Neuronal stem cell (in vitro differentiated cells): ENCODE measurements at regions not wholly inside any gene's neighbourhood (a gene's known extent, or its start where the extent isn't known, plus 50 kb on each side); places are given as distances from the start of the nearest gene placed in this dataset.
"Not testable (repeated sequence)": the region's sequence is repeated elsewhere in the genome, so short reads cannot be mapped to it uniquely, and the experiment has no call there.

Source experiments
- DNase-seq: peaks from one replicate; pipeline ENCODE4 v3.0.0-alpha.2; 2013; ENCODE audit warnings: low spot score
- H2AFZ ChIP-seq: one replicate; pipeline ENCODE4 v1.6.1; 2013; ENCODE audit warnings: mild to moderate bottlenecking, low read length, inconsistent platforms
- H2AK5ac ChIP-seq: 2 replicates; pipeline ENCODE4 v1.6.1; 2013; ENCODE audit warnings: low read depth, mild to moderate bottlenecking, inconsistent platforms, low read length, moderate library complexity, mixed read lengths
- H2BK120ac ChIP-seq: 2 replicates; pipeline ENCODE4 v1.6.1; 2013; ENCODE audit warnings: low read depth, mild to moderate bottlenecking, inconsistent platforms, low read length, moderate library complexity, mixed read lengths
- H2BK12ac ChIP-seq: one replicate; pipeline ENCODE4 v1.6.1; 2013; ENCODE audit warnings: low read length, inconsistent platforms
- H2BK15ac ChIP-seq: 2 replicates; pipeline ENCODE4 v1.6.1; 2013; ENCODE audit warnings: mild to moderate bottlenecking, low read length, inconsistent platforms, mixed read lengths
- H2BK5ac ChIP-seq: one replicate; pipeline ENCODE4 v1.6.1; 2013; ENCODE audit warnings: inconsistent platforms, mild to moderate bottlenecking, low read length, moderate library complexity
- H3K14ac ChIP-seq: one replicate; pipeline ENCODE4 v1.6.1; 2013; ENCODE audit warnings: low read length, inconsistent platforms
- H3K18ac ChIP-seq: 2 replicates; pipeline ENCODE4 v1.6.1; 2013; ENCODE audit warnings: low read length, inconsistent platforms
- H3K23ac ChIP-seq: 2 replicates; pipeline ENCODE4 v1.6.1; 2013; ENCODE audit warnings: low read depth, mild to moderate bottlenecking, mixed read lengths, low read length, inconsistent platforms; ENCODE audit not compliant: poor library complexity
- H3K27ac ChIP-seq: replicated peaks from 3 replicates; pipeline ENCODE4 v1.5.1; 2013; ENCODE audit warnings: low read length, inconsistent platforms
- H3K27me3 ChIP-seq, 3 experiments: 2 replicates each; pipeline ENCODE4 v1.6.1; 2013; ENCODE audit warnings: low read length in 3 of 3, mild to moderate bottlenecking in 2 of 3, inconsistent platforms in 1 of 3, low read depth in 1 of 3, mixed read lengths in 1 of 3, moderate library complexity in 1 of 3; ENCODE audit not compliant: control insufficient read depth in 3 of 3, insufficient read depth in 3 of 3
- H3K36me3 ChIP-seq, 2 donors: replicated peaks in 1 of 2; 2 replicates each; pipeline ENCODE4 v1.6.1; 2013; ENCODE audit warnings: low read length in 2 of 2; ENCODE audit not compliant: control insufficient read depth in 2 of 2, insufficient read depth in 2 of 2
- H3K4ac ChIP-seq: 2 replicates; pipeline ENCODE4 v1.6.1; 2013; ENCODE audit warnings: inconsistent platforms, mild to moderate bottlenecking, low read length, moderate library complexity
- H3K4me1 ChIP-seq, 2 donors: 1 replicate in 1 of 2; 2 replicates in 1 of 2; pipeline ENCODE4 v1.6.1; 2013; ENCODE audit warnings: low read length in 2 of 2, low read depth in 1 of 2; ENCODE audit not compliant: control insufficient read depth in 2 of 2, insufficient read depth in 1 of 2
- H3K4me2 ChIP-seq: one replicate; pipeline ENCODE4 v1.6.1; 2013; ENCODE audit warnings: mild to moderate bottlenecking, low read length, inconsistent platforms; ENCODE audit not compliant: insufficient read depth, poor library complexity, severe bottlenecking
- H3K4me3 ChIP-seq, 2 donors: 2 replicates each; pipeline ENCODE4 v1.5.1; 2013; ENCODE audit warnings: low read length in 2 of 2, mild to moderate bottlenecking in 2 of 2, inconsistent platforms in 1 of 2, moderate library complexity in 1 of 2
- H3K79me1 ChIP-seq: one replicate; pipeline ENCODE4 v1.6.1; 2013; ENCODE audit warnings: low read depth, mild to moderate bottlenecking, inconsistent platforms, low read length, moderate library complexity
- H3K9ac ChIP-seq: one replicate; pipeline ENCODE4 v1.6.1; 2013; ENCODE audit warnings: mild to moderate bottlenecking, low read depth, low read length, inconsistent platforms; ENCODE audit not compliant: poor library complexity
- H3K9me3 ChIP-seq, 2 donors: replicated peaks in 1 of 2; 2 replicates each; pipeline versions ENCODE3 to v1.6.1; 2013; ENCODE audit warnings: low read length in 2 of 2, mild to moderate bottlenecking in 2 of 2, inconsistent platforms in 1 of 2, low read depth in 1 of 2, mixed read lengths in 1 of 2, moderate library complexity in 1 of 2; ENCODE audit not compliant: control insufficient read depth in 2 of 2, insufficient read depth in 1 of 2
- H4K8ac ChIP-seq: one replicate; pipeline ENCODE4 v1.6.1; 2013; ENCODE audit warnings: low read depth, mild to moderate bottlenecking, inconsistent platforms, low read length, moderate library complexity
- H4K91ac ChIP-seq: one replicate; pipeline ENCODE4 v1.6.1; 2013; ENCODE audit warnings: low read length, low read depth, mild to moderate bottlenecking, inconsistent platforms; ENCODE audit not compliant: poor library complexity
- WGBS, 2 donors: extraction: QIAGEN DNeasy Blood & Tissue Kit; methylation state at CpG; one replicate each; pipeline ENCODE4 v1.1.7; 2013; ENCODE audit warnings: missing lambda C conversion rate in 2 of 2, mixed read lengths in 1 of 2; ENCODE audit not compliant: insufficient read length in 2 of 2, insufficient replicate concordance in 1 of 2; ENCODE audit errors: extremely low coverage in 2 of 2; 5-methylcytosine and 5-hydroxymethylcytosine counted together

GRCh38 chr17:31611053-31611452, 219.6 kb downstream of the RAB11FIP4 start:
- not testable (repeated sequence) for H3K79me1 ChIP-seq, H3K27ac ChIP-seq, DNase-seq, H2AK5ac ChIP-seq, H3K14ac ChIP-seq, H3K9ac ChIP-seq, H2AFZ ChIP-seq, H3K9me3 ChIP-seq, H3K4me1 ChIP-seq, H3K4me2 ChIP-seq, H3K36me3 ChIP-seq, H2BK12ac ChIP-seq, H2BK15ac ChIP-seq, H4K91ac ChIP-seq, H3K23ac ChIP-seq, H2BK5ac ChIP-seq, H4K8ac ChIP-seq, H3K4me3 ChIP-seq, H3K27me3 ChIP-seq, H3K4ac ChIP-seq, H2BK120ac ChIP-seq, H3K18ac ChIP-seq
- WGBS, 2 donors: no CpG with 5 or more reads among the region's 4 CpGs

GRCh38 chr17:31609996-31610910, 218.8 kb downstream of the RAB11FIP4 start:
- no peak overlapping the region for H2BK15ac ChIP-seq
- H3K27ac ChIP-seq: no peak overlapping the region
- no peak overlapping the region for H3K4me3 ChIP-seq
- no peak overlapping the region for H4K8ac ChIP-seq
- H2BK120ac ChIP-seq: no peak overlapping the region
- no peak overlapping the region for H3K4me2 ChIP-seq
- H3K23ac ChIP-seq: no peak overlapping the region
- H4K91ac ChIP-seq: no peak overlapping the region
- WGBS, 2 donors: no CpG with 5 or more reads among the region's 6 CpGs
- no peak overlapping the region for H3K4ac ChIP-seq
- no peak overlapping the region for H3K14ac ChIP-seq
- H2BK5ac ChIP-seq: no peak overlapping the region
- H2AFZ ChIP-seq: no peak overlapping the region
- no peaks in the 10 kb centered on the region for H3K36me3 ChIP-seq
- H3K9me3 ChIP-seq: no peaks in the 10 kb centered on the region
- H3K9ac ChIP-seq: no peak overlapping the region
- no peaks in the 10 kb centered on the region for H3K4me1 ChIP-seq
- no peak for DNase-seq
- no peaks in the 10 kb centered on the region for H3K27me3 ChIP-seq
- no peak overlapping the region for H2AK5ac ChIP-seq
- no peak overlapping the region for H2BK12ac ChIP-seq
- no peak overlapping the region for H3K18ac ChIP-seq
- no peaks in the 10 kb centered on the region for H3K79me1 ChIP-seq

- H3K14ac ChIP-seq: no peak overlapping the region
- no peak overlapping the region for H3K27ac ChIP-seq
- no peak overlapping the region for H3K4ac ChIP-seq
- no peaks in the 10 kb centered on the region for H3K9me3 ChIP-seq
- H2BK5ac ChIP-seq: no peak overlapping the region
- H3K4me3 ChIP-seq: no peak overlapping the region
- no peaks in the 10 kb centered on the region for H3K36me3 ChIP-seq
- DNase-seq: no peak
- H4K8ac ChIP-seq: no peak overlapping the region
- H2BK120ac ChIP-seq: no peak overlapping the region
- H3K79me1 ChIP-seq: no peaks in the 10 kb centered on the region
- no peak overlapping the region for H2AK5ac ChIP-seq
- no peaks in the 10 kb centered on the region for H3K27me3 ChIP-seq
- no peak overlapping the region for H4K91ac ChIP-seq
- no peak overlapping the region for H2BK15ac ChIP-seq
- no peaks in the 10 kb centered on the region for H3K4me1 ChIP-seq
- WGBS, 2 donors: no CpG with 5 or more reads among the region's 3 CpGs
- H2AFZ ChIP-seq: no peak overlapping the region
- H3K4me2 ChIP-seq: no peak overlapping the region
- H3K23ac ChIP-seq: no peak overlapping the region
- no peak overlapping the region for H3K18ac ChIP-seq
- no peak overlapping the region for H2BK12ac ChIP-seq
- no peak overlapping the region for H3K9ac ChIP-seq
Observed at GRCh38 chr17:31609331-31609730, 217.9 kb downstream of the RAB11FIP4 start.

GRCh38 chr17:31608659-31609254, 217.3 kb downstream of the RAB11FIP4 start:
- Histone ChIP-seq H4K91ac (no peak overlapping the region), H2AK5ac (no peak overlapping the region), H3K79me1 (no peaks in the 10 kb centered on the region)

More at GRCh38 chr17:31608659-31609254, 217.3 kb downstream of the RAB11FIP4 start:
- H3K36me3 ChIP-seq: no peaks in the 10 kb centered on the region
- no peak overlapping the region for H3K23ac ChIP-seq
- no peak overlapping the region for H3K14ac ChIP-seq
- H3K27me3 ChIP-seq: no peaks in the 10 kb centered on the region
- H2BK5ac ChIP-seq: no peak overlapping the region
- no peak overlapping the region for H3K27ac ChIP-seq
- H3K9ac ChIP-seq: no peak overlapping the region
- no peak overlapping the region for H2BK120ac ChIP-seq
- H3K9me3 ChIP-seq: no peaks in the 10 kb centered on the region
- no peak overlapping the region for H2BK12ac ChIP-seq
- H2BK15ac ChIP-seq: no peak overlapping the region
- H3K4ac ChIP-seq: no peak overlapping the region
- no peak overlapping the region for H3K4me3 ChIP-seq
- H4K8ac ChIP-seq: no peak overlapping the region
- no peak overlapping the region for H3K4me2 ChIP-seq
- no peak for DNase-seq
- H2AFZ ChIP-seq: no peak overlapping the region
- no peaks in the 10 kb centered on the region for H3K4me1 ChIP-seq
- H3K18ac ChIP-seq: no peak overlapping the region
- WGBS, 2 donors: no CpG with 5 or more reads among the region's 3 CpGs
